ENCODE measurements at regions not wholly inside any gene's neighbourhood (a gene's known extent, or its start where the extent isn't known, plus 50 kb on each side); places are given as distances from the start of the nearest gene placed in this dataset.

DNA sequence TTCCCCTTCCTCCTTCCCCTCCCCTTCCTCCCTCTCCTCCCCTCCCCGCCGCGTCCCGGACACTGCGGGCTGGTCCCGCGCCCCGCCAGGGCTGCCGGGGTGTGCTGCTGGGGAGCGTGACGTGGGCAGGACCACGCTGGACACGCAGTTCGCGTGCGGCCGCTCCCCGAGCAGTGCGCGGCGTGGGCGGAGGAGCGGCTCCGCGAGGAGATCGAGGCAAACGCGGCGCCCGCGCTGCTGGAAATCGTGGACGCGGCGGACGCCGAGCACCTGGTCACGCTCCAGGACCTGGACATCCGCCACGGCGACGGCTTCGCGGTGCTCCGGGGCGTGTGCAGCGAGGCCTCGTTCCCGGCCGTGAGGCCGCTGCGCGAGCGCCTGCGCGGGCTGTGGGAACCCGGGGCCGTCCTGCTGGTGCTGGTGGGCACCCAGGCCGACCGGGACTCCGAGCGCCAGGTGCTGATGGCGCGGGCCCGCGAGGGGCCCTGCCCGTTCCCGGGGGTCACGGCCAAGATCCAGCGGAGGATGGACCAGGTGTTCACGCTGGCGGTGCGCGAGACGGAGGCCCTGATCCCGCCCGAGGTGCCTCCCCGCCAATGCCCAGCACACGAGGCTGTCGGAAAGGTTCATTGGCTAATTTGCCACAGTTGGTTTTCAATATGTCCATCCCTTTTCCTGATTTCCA is 84.3 kb downstream of the TNFAIP2 start:
- no peak for DNase-seq

DNA sequence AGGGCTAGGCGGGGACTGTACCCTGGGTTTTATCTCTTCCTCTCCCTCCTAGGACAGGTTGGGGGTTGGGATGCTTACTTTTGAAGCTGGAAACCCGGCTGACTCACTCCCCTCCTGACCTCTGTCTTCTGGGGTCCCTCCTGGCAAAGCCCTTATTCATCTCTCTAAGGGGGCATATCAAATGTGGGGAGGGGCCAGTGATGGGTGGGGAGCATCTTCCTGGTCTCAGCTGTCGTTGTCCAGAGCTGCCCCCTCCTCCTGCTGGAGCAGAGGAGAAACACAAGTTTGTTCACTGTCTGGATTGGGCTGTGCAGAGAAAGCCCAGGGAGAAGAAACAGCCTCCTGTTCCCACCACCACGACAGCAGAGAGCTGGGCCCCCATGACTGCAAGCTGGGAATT is 85.8 kb downstream of the TNFAIP2 start:
- no peak for DNase-seq

GRCh38 chr14:103209506-103209905 is 86.2 kb downstream of the TNFAIP2 start:
- no peak for DNase-seq

- no peak for DNase-seq
Measured at GRCh38 chr14:103213331-103213730, 90.1 kb downstream of the TNFAIP2 start.

GRCh38 chr14:103214461-103214958 is 91.2 kb downstream of the TNFAIP2 start:
- DNase-seq: no peak

DNA sequence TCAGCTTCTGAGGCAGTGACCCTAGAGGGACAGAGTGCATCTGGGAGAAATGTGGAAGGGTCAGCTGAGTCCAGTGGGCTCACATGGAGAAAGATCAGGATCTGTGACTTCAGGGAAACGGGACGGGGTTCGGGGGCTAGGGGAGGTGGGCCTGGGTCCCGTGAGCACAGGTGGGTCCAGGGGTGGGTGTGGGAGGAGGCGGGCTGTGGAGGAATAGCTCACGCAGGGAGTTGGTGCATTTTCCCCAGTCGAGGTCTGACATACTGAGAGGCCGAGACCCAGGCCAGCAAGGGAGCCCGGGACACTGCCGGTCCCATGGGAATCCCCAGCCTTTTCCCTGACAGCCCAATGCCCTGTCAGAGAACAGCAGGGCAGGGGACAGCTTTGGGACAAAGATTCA is 93.1 kb downstream of the TNFAIP2 start:
- no peak for DNase-seq

GRCh38 chr14:103216857-103217256 is 93.6 kb downstream of the TNFAIP2 start:
- no peak for DNase-seq

DNA sequence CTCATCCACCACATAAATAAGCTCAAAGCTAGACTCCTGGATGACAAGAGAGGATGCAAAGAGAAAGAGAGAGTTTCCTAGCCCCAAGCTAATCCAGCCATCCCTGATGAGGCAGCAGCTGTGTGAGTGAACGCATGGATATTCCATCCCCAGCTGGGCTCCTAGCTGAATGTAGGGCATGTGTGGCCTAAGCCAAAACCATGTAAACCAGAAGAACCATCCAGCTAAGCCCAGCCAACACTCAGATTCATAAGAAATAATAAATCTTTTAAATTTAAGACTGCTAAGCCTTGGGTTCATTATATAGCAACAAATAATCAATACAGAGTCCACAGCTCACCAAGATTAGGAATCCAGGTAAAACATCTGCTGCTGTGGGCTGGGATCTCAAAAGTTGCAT is 94.3 kb downstream of the TNFAIP2 start:
- DNase-seq: no peak

DNA sequence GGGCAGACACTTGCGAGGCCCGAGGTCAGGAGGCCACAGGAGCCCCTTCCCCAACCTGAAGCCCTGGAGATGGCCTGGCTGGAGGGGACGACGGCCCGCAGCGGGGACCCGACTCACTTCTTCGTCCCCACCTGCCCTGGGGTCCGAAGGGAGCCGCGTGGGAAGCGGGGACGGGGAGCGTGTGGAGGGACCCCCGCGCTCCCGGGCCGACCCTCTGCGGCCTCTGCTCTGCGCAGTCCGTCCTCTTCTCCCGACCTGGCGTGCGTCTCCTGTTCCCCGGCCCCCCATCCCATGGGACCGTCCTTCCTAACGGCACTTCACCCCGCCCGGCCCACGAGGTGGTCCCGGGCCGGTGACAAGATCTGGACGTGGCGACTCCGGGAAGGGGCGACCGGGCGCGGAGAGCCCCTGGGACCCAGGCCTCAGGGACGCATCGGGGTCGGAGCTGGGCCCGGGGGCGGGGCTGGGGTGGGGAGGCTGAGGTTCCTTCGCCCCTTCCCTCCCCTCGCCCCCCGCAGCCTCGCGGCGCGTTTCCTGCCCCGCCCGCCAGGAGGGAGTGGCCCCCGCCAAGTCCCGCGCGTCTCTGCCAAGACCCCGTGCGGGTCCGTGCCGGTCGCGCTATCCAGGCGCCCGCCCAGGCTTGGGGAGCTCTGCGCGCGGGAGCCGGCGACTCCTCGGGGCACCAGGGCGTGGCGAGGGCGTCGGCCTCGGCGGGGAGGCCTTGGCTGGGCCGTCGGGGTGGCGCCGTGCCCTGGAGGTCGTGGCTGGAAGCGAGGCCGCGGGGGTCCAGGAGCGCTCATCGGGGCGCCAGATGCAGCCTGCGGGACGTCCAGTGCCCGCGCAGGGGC is 97.1 kb downstream of the TNFAIP2 start:
- no peak for DNase-seq

DNA sequence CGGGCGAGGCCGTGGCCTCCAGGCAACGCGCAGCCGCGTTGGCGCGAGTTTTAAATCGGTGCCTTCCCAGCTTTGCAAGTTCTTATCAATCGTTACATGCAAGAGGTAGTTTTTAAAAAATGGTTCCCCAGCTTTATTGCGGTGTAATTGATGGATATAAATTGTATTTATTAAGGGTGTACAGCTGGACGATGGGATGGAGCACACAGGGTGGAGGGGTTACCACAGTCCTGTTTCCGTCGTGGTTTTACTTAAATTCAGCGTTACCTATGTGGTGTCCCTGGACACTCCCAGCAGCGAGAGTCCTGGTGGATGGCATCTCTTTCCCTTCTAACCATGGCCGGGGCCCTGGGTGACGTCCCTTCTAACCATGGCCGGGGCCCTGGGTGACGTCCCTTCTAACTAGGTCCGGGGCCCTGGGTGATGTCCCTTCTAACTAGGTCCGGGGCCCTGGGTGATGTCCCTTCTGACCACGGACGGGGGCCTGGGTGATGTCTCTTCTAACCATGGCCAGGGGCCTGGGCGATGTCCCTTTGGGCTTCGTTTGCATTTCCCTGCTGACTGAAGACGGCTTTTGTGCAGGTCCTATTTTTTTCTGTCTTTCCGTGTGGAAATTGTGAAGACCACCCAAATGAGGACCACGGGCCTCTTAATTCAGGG is 97.9 kb downstream of the TNFAIP2 start:
- DNase-seq: no peak

GRCh38 chr14:103221781-103222358 is 98.6 kb downstream of the TNFAIP2 start:
- DNase-seq: no peak

- DNase-seq: no peak
Measured at GRCh38 chr14:103223818-103224352, 100.6 kb downstream of the TNFAIP2 start.

DNA sequence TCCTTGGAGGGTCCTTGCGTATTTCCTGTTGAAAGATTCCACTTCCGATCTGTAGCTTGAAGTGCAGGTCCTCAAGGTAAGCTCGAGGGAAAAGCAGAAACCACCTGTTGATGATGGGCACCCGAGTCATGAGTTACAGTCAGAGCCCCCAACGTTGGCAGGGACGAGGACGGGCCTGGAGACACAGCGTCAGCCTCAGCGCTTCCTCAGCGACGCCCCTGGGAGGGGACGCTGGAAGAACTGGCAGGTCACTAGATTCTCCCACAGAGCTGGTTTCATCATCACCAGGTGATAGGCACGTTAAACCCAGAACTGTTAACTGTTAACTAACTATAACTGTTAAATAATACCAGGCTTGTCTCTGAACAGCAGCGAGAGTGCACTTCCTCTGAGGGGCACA is 101.8 kb downstream of the TNFAIP2 start:
- no peak for DNase-seq

- DNase-seq: no peak
Measured at GRCh38 chr14:103225476-103225875, 102.2 kb downstream of the TNFAIP2 start.

DNA sequence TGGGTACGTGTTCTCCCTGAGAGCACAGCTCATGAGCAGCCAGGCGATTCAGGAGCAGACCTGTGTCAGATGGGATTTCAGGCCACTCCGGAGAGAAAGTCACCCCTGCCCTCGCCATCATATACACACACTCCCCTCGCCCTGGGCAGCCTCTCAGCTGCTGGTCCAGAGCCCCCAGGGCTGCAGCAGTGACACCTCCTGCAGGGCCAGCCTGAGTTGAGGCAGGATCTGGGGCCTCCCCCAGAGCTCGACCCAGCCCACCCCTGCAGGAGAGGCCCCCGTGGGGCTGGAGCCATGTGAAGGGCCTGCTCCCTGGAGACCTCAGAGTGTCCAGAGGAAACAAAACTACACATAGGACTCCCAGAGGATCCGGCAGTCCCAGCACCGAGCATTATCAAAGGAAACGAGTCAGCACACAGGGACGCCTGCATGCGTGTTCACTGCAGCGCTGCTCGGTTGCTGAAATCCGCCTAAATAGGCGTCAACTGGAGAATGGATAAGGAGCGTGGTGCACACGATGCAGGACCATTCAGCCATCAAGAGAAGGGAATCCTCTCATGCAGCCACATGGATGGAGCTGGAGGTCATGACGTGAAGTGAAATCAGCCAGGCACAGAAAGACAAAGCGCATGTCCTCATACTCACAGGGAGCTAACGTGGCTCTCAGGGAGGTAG is 104.0 kb downstream of the TNFAIP2 start:
- DNase-seq: no peak

DNA sequence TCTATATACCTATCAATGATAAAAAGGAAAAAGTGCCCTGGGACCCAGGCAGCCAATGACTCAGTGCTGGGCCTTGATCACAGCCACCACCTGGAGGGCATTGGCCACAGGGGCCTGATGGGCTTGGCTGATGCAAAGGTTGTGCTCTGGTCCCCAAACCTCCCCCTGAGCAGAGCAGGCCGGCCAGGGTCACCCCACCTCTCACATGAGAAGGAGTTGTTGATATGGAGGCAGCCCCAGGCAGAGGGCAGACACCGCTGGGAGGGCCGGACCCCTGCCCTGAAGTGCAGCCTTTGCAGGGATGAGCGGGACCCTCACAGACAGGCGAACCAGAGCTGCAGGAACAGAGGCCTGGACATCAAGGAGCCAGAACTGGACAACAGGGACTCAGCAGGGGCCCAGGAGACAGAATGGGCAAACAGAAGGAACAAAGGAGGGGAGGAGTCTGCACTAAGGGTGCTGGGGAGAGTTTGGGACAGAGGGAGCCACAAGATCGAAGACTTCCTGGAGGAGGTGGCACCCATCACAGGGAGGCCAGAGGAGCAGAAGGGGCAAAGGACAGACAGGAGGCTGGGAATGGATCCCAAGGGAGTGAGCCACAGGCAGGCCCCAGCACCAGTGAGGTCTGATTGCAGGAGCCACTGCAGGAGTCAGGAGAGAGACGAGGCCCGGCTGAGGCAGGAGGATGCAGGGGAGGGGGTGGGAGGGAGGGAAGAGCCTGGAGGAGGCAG is 105.0 kb downstream of the TNFAIP2 start:
- DNase-seq: no peak

- no peak for DNase-seq
Measured at GRCh38 chr14:103228866-103229265, 105.2 kb upstream of the EIF5 start.

GRCh38 chr14:103230021-103230420 is 104.0 kb upstream of the EIF5 start:
- DNase-seq: no peak

DNA sequence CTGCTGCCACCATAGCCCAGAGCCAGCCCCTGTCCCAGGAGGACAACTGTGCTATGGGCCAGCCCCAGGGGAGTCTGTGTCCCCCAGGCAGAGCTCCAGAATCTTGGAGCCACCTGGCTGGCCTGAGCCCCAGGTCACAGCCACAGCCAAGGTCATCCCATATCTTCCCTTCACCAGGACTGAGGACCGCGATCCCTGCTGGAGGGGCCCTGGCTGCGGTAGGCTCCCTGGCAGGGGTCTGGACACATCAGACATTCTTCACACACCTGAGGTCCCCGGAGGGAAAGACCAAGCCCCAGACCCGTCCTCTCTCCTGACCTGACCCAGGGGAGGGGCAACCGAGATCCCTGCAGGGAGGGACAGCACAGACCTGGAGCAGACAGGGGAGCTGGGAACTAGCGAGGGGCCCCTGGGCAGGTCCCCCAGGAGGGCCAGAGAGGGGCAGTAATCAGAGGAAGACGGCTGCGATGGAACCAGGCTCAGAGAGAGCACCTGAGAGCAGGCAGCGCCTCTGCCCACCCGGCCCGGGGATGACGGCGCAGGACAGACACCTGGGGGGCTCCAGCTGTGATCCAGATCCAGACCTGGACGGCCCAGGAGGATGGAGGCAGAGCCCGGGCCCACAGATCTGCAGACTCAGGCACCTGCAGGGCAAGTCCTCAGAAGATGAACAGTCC is 103.2 kb upstream of the EIF5 start:
- no peak for DNase-seq

DNA sequence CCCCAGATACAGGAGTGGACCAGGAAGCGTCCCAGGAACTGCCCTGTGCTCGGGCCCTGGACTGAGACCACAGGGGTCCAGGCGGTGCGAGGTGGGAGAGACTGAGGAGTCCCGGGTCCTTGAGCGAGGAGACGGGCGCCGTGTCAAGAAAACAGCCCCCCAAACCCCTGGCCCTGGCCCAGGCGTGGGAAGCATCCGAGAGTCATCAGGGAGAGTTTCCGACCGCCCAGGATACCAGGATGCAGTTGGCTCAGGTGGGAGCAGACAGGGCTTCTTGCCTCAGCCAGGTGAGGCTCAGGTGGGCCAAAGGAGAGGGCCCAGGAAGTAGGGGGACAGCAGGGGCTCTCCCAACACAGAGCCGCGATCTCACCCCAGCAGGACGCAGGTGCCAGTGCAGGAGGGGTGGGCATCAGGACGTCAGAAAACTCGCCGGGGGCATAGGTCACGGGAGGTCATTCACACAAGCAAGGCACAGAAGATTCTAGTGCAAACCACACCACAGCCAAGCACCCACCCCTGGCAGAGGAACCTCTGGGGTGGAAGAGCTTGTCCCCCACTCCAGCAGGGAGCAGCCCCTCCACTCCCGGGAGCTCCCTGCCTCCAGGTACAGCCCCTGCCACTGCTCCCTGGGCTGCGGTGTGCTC is 102.5 kb upstream of the EIF5 start:
- no peak for DNase-seq
